8988T (cell line): ENCODE measurements at regions not wholly inside any gene's neighbourhood (a gene's known extent, or its start where the extent isn't known, plus 50 kb on each side); places are given as distances from the start of the nearest gene placed in this dataset.

Experiments used
- DNase-seq: peaks from one replicate; pipeline ENCODE4 v3.0.0; 2011

DNA sequence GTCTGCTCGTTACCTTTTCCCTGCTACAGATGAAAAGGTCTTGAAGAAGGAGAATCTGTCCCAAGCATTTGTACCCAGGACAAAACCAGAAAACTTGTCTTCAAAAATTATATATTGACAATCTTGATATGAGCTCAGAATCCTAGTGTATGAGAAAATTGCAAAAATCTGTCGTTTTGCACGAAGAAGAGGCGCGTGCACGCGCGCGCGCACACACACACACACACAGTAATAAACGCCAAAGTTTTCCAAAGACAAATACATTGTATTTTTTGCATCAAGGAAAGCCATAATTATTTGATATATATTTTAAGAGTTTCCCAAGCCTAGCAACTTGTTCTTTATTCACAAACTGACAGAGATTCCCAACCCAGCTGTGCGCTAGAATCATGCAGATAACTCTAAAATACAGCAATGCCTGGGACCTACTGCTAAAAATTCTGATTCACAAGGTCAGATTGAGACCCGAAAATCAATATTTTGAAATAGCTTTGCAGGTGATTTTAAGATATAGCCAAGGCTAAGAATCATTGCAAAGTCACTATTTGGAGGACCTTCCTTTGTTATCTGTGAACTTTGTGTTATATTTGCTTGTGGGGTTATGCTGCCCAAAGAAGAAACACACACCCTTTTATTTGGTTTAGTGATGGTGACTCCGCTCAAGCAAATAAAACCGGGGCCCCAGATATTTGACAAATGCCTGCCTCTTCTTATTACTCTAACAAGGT lies 1287.7 kb upstream of the CDH6 start:
- DNase-seq: no peak

DNA sequence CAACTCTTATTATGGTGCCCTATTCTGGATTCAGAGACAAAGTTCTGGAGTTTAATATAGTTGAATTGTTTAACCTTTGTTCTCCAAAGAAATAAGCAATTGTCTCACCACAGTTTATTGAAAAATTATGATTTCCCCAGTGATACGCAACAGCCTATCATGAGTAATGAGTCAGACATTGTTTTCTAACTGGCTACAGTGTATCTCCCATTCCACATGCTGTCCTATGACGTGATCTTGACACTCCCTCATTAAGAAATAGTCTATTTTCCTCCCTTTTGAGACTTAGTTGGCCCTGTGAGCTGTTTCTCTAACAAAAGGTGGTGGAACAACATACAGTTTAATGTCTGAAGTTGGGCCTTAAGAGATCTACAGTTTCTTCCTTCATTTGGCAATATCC lies 1290.6 kb upstream of the CDH6 start:
- no peak for DNase-seq

DNA sequence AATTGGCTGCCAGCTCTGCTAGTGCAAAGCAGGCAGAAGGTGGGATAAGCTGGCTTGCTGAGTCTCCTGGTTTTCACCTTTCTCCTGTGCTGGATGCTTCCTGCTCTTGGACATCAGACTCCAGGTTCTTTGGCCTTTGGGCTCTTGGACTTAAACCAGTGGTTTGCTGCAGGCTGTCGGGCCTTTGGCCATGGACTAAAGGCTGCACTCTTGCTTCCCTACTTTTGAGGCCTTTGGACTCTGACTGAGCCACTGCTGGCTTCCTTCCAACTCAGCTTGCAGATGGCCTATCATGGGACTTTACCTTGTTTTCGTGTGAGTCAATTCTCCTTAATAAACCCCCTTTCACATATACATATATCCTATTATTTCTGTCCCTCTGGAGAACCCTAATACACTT lies 1293.9 kb upstream of the CDH6 start:
- DNase-seq: no peak

DNA sequence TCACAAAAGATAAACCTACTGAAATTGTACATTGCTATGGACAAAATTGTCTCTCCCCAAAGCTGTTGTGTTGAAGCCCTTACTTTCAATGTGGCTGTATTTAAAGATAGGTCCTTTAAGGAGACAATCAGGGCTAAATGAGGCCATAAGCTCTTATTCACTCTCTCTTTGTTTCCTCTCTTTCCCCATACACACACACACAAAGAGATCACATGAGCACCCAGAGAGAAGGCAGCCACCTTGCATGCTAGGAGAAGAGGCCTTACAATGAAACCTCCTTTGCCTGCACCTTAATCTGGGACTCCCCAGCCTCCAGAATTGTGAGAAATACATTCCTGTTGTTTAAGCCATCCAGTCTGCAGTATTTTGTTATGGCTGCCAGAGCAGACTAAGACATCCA lies 1295.6 kb upstream of the CDH6 start:
- DNase-seq: no peak

DNA sequence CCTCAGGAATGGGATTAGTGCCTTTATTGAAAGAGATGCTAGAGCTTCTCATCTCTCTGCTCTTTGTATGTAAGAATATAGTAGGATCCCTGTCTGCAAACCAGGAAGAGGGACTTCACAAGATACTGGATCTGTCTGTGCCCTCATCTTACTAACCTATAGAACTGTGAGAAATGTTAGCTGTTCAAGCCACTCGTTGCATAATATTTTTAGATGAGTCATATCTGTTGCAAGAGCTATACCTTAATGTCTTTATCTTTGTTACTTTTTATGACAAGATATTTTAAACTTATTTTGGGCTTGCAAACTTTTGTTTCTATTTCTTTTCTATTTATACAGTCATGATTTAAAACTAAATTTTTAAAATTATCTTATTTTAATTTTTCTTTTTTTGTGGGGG lies 1296.8 kb upstream of the CDH6 start:
- no peak for DNase-seq

DNA sequence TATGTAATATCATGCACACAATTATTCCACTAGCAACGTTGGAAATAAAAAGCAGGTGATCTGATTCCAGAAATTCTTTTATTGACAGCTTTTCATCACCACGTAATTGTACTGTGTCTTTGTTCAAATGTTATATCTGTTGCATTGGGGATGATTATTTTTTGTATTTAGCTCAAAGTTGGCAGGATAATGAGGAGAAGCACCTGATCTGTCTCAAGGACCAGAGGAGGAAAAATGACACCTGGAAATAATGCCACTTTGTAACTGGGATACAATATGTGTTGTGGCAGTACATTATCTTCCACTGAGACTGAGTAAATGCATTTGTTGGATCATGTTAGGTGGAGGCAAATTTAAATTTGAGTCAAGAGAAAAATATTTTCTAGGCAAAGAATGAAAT lies 1298.8 kb upstream of the CDH6 start:
- no peak for DNase-seq

DNA sequence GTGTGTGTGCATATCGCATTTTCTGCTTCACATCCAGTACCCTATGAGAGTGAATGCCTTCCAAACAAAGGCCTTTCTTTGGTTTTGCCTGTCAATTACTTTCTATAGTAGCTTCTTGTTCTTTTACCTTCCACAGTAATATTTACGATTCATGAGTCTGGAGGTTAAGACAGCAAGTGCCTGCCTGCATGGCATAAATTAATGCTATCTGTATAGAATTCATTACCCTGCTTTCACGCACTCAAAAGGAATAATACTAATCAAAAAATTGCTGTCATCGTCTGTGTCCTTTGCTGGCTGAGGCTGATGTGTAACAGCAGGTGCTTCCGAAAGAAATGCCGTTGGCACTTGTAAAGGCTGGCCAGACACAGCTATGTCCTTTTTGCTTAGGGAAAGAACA lies 1304.4 kb upstream of the CDH6 start:
- DNase-seq: no peak

DNA sequence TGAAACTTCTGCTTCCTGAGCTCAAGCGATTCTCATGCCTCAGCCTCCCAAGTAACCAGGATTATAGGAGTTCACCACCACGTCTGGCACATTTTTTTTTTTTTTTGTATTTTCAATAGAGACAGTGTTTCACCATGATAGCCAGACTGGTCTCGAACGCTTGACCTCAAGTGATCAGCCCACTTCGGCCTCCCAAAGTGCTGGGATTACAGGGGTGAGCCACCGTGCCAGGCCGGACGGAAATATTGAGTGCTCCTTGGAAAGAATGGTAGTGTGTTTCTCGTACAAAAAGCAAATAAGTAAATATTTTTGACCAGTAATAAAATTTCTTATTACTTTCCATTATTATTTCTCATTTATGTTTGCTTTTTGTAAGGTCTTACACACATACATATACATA lies 1307.9 kb upstream of the CDH6 start:
- DNase-seq: no peak

DNA sequence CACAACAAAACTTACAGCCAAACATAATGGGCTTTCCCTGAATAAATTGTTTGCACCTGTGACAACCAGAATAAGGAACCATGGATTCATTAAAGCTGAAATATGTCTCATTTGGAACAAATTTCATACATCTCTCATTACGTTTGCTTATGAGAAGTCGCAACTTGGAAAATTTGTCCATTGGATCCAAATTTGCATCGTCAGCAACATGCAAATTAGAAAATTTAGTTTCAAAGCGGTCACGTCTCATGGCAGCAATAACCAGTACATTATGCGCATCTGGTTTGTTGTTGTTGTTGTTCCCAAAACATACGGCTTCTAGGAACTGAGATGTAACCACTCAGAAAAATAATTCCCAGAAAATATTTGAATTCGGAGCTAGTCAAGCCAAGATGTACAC lies 1311.5 kb upstream of the CDH6 start:
- no peak for DNase-seq

DNA sequence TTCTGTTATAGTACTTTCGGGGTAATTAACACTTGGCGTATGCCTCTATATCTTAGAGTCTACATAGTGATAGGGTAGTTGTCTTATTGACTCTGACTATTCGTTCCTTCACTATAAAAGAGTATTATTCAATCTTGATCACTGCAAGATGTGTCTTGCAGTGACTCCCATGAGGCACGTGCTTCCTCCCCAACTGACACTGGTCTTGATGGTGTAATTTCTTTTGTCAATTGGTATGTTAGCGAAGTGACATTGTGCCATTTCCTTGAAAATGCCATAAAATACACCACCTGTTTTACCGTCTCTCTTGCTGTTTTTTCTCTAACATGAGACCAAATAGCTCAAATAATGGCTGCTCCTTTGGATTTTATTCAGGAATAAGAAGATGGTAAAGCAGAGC lies 1314.1 kb upstream of the CDH6 start:
- no peak for DNase-seq

DNA sequence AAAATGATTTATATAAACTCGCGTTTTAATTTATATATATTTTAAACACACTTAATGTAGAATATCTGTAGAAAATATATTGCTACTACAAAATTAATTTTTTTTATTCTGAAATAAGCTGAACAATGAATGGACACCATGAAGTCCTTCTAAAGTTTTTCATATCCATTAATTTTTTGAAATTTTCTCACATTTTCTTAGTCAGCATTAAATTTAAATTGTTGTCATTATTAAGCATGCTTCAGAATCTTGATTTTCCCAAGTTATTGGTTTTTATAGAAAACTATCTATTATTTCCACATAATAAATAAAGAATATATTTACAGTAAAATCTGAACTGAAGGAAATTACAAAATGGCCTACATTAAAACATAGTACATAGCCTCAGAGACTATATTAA lies 1314.9 kb upstream of the CDH6 start:
- DNase-seq: no peak

DNA sequence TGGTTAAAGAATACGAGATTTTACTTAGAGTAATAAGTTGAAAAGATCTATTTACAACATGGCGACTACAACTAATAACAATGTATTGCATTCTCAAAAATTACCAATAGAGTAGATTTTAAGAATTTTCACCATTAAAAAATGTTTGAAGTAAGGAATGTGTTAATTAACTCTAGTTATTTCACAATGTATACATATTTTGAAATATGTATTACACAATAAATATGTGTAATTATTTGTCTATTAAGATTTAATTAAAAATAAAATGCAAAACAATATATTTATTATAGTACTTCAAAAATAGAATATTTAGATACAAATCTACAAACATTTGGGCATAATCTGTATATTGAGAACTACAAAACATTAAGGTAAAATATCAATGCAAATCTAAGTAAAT lies 1326.3 kb upstream of the CDH6 start:
- no peak for DNase-seq

DNA sequence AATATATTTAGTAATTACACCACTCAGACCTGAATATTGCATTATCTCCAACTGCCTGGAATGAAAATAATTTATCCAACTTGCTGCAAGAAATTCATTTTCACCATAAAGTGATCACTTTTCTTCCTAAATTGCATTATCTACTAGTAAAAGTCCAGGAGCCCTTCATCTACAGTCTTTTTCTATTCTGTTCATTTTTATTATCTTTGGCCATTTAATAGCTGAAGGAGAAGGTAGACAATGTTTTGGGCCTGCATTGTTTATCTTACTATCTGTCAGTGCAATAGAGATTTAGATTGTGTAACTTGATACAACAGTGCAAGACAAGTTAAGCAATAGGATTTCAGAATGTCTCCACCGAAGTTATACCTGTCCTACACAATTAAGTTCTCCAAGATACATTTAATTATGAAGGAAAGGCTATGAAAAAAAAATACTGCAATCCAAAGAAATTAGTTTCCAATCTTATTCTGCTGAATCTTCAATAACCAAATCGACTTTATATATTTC lies 1339.7 kb upstream of the CDH6 start:
- no peak for DNase-seq

DNA sequence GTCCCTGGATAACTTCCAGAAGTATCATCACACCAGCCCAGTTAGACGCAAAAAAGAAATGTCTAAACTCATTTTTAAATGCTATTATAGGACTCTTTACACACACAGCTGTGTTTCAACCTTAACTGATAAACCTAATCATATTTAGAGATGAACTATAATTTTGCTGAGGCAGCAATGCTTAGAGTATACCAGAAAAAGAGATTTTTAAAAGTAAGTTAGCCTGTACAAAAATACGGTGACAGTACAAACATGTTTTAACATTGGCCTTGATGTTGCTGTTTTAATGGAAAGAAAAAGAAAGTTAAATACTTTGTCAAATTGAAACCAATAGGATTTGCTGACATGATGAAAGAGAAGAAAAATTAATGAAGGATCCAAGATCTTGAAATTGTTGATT lies 1341.2 kb upstream of the CDH6 start:
- no peak for DNase-seq

DNA sequence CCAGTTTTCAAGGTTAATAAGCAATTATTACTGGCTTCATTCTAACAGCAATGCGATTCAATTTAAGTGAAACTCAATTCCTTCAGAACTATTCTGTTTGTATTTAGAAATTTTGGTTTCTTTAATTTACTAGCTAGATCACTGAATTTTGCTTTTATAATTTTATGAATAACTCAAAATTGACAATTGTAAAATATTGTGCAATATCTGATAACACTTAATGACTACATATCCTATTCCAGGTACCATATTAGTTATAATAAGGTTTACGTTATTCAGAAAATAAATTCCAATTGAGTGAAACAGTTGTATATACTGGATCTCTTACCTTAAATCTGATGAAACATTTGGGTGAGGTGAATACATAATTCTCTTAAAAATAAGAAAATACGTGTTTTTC lies 1348.3 kb upstream of the CDH6 start:
- DNase-seq: no peak

DNA sequence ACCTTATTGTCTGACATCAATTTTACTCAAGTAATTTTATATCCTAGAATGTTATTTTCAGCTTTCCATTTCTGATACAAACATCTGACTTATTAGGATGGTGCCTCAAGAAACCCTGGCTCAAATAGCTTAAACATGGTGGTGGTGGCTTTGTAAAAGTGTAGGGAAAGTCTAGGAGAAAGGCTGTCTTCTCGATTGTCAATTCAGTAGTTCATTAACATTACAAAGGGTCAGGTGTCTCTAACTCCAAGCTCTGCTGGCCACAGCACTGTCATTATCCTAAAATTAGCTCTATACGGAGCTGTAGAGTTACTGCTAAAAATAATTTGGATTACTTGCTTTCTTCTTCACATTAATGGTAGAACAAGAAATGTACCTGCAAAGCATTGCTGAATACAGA lies 1360.1 kb upstream of the CDH6 start:
- DNase-seq: no peak

DNA sequence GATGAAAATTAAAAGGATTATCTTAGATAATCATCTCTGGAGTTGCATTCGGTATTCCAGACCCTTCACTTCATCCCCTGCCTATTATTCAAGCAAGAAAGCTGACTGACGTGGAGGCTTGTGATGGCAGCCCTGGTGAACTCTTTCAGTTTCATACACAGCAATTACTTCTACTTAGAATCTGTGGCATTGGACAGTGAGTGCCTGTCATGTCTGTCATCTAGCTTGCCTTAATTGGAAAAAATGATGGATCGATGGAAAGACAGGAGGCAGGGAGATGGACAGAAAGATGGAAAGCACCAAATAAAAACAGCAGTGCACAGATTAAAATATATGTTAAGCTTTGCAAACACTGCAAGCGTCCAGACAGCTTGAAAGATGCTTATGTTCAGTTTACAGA lies 1371.0 kb upstream of the CDH6 start:
- DNase-seq: no peak

DNA sequence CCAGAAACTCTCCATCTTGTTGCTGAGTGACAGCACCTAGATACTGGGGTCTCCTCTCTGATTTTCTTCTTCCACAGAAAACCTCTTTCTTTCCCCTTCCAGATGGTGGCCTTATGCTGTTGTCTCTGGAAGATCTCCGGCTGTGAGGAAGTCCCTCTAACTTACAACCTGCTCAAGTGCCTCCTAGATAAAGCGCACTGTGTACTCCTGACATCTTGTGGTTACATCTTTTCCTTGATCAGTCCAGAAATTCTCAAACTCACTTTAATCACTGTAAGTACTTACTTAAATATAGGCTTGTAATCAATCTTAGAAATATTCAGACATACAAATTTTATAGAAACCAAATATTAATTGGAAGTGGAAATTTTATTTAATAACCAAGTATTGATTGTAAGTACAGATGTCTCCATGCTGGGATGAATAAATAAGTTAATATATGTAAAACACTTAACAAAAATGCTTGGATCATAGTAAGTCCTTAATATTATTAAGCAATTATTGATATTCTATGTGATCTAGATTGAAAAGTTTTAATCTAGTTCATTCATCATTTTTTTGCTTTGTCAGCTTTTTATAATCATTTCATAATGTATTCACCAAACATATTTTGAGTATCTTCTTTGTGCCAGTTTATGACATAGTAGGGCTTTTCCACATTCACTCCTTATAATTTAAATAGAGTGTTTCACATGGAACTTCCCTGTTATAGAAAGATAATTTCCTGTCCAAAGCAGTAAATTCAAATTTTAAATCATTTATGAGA lies 1381.4 kb upstream of the CDH6 start:
- DNase-seq: no peak

DNA sequence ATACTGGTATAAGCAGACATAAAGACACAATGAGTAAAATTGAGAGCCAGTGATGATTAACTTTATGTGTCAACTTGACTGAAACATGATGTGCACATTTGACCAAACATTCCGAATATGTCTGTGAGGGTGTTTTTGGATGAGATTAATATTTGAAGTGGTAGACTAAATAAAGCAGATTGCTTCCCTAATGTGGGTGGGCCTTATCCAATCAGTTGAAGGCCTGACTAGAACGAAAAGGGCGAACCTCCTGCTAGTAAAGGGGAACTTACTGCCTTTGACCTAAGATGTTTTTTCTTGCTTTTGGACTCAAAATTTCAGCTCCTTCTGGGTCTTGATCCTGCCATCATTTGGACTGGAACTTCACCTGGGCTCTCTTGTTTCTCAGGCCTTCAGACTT lies 1387.7 kb upstream of the CDH6 start:
- DNase-seq: no peak

DNA sequence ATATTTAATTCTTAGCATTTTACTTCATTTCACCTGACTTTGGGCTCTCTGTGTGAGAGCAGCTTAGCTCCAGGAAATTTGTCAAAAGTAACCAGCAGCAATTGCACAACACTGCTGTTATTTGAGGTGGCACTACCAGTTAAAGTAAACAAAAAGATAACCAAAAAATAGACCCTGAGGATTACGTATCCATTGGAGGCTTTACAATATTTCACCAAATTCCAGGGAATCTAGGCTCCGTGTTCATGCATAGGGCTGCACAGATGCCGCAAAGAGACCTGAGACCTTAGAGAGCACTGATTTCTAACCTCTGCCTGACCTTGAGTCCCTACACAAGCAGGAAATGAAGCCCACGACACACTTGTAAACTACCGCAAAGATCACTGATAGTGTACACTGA lies 1392.7 kb upstream of the CDH6 start:
- no peak for DNase-seq

DNA sequence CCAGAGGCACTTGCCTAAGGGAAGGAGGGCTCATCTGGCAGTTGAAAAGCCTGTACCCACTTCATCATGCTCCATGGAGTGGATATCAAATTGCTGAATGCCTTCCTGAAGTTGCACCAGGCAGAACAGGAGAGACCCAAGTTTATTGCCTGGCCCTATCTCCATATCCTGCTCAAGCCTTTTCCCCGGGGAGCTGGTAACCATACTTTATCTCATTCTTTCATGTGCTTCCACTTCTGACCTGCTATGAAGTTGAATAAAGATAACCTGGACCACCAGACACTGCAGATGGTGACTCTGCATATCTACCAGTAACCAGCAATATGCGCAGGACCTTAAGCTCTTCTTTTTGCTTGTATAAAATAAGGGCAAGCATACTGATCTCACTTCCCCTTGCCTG lies 1397.5 kb upstream of the CDH6 start:
- DNase-seq: no peak

DNA sequence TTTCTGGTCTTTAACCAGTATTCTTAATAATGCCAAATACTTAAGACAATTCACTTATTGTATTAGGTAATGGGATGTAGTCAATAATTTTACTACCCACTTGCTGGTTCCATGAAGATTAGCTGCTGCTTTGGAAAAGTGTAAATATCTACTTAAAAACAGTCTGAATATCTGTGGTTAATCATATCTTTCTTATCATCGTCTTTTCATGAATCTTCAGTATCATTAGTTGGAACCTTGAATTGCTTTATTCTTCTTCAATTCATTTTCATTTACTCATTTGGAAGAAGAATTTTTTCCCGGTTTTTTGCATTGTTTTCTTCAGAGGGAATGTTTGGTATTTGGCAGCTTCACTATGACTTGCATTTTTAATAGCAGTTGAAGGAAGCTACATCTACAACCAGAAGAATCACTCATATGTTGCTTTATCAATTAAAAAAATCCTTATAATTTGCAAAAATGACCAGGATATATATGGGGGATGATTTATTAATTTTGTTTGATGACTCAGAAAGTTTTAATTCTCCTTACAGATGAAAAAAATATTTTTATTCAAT lies 1398.3 kb upstream of the CDH6 start:
- no peak for DNase-seq

DNA sequence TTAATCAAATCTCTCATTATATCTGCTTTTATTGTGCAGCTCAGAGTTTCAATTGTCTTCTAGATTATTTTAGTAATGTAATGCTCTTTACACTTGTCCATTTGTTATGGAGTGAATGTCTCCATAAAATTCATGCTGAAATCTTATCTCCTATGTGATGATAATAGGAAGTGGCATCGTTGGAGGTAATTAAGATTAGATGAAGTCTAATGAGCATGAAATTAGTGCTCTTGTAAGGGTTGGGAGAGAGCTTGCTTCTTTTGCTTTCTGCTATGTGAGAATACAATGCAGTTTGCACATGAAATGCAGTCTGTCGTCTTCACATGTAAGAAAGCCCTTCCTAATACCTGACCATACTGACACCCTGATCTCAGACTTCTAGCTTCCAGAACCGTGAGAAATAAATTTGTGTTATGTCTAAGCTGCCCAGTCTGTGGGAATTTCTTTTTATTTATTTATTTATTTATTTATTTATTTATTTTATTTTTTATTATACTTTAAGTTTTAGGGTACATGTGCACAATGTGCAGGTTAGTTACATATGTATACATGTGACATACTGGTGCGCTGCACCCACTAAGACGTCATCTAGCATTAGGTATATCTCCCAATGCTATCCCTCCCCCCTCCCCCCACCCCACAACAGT lies 1399.2 kb upstream of the CDH6 start:
- no peak for DNase-seq

DNA sequence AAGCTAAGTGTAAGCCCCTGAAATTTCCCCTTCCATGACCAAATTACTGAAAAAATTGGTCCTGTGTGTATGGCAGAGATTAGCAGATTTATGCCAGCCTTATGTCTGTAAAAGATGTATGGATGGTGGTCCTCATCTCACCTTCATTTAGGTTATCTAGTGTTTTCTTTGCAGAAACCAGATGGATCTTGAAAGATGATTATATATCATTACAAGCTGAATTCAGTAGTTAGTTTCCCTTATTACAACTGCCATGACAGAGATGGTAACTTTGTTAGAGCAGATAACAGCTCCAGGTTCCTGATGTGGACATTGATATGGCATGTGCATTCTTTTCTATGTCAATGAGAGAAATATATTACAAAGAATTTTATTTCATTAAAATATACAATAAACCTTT lies 1403.2 kb upstream of the CDH6 start:
- no peak for DNase-seq
